ENCODE measurements at regions not wholly inside any gene's neighbourhood (a gene's known extent, or its start where the extent isn't known, plus 50 kb on each side); places are given as distances from the start of the nearest gene placed in this dataset.
A peak's percentile ranks its signal among the peaks of the same experiment; 100 is the strongest.

GRCh38 chr2:62589691-62590356, 83.8 kb upstream of the TMEM17 start:
- TF ChIP-seq CTCF (conservative IDR thresholded peaks at IDR 0.05): no peak
- Mint-ChIP-seq H3K4me3 (no peak overlapping the region), H3K27me3 (ENCODE audit: low read depth) (no peaks in the 10 kb centered on the region), H3K36me3 (ENCODE audit: low read depth) (peaks cover 2% of the 10 kb centered on the region), H3K4me1 (peaks cover 49% of the 10 kb centered on the region), H3K27ac (ENCODE audit: unreplicated experiment) (peak overlapping the region; percentile 63), H3K9me3 (peaks cover 2% of the 10 kb centered on the region)
- no peak for DNase-seq (ENCODE audit: low read depth, low spot score)

- DNase-seq (ENCODE audit: low read depth, low spot score): no peak
- no peak for TF ChIP-seq CTCF (conservative IDR thresholded peaks at IDR 0.05)
- Mint-ChIP-seq H3K4me3 (no peak overlapping the region), H3K4me1 (peaks cover 49% of the 10 kb centered on the region), H3K36me3 (ENCODE audit: low read depth) (peaks cover 2% of the 10 kb centered on the region), H3K27me3 (ENCODE audit: low read depth) (no peaks in the 10 kb centered on the region), H3K27ac (ENCODE audit: unreplicated experiment) (peak overlapping the region; percentile 81), H3K9me3 (peaks cover 2% of the 10 kb centered on the region)
Observed at GRCh38 chr2:62587592-62587991, 81.6 kb upstream of the TMEM17 start.

- H3K27me3 Mint-ChIP-seq (ENCODE audit: low read depth): no peaks in the 10 kb centered on the region
- DNase-seq (ENCODE audit: low read depth, low spot score): no peak
- no peak overlapping the region for H3K4me3 Mint-ChIP-seq
- no peak for TF ChIP-seq CTCF (conservative IDR thresholded peaks at IDR 0.05)
- peaks cover 49% of the 10 kb centered on the region for H3K4me1 Mint-ChIP-seq
- H3K9me3 Mint-ChIP-seq: peaks cover 4% of the 10 kb centered on the region
- H3K36me3 Mint-ChIP-seq (ENCODE audit: low read depth): peaks cover 2% of the 10 kb centered on the region
- H3K27ac Mint-ChIP-seq (ENCODE audit: unreplicated experiment): peak overlapping the region; percentile 35
Observed at GRCh38 chr2:62586981-62587380, 81.0 kb upstream of the TMEM17 start.

GRCh38 chr2:62578803-62579640, 73.0 kb upstream of the TMEM17 start:
- no peak for DNase-seq (ENCODE audit: low read depth, low spot score)
- no peaks in the 10 kb centered on the region for H3K27me3 Mint-ChIP-seq (ENCODE audit: low read depth)
- peaks cover 28% of the 10 kb centered on the region for H3K4me1 Mint-ChIP-seq
- peak overlapping the region; percentile 38 for H3K27ac Mint-ChIP-seq (ENCODE audit: unreplicated experiment)
- peaks cover 7% of the 10 kb centered on the region for H3K9me3 Mint-ChIP-seq
- H3K4me3 Mint-ChIP-seq: no peak overlapping the region
- no peak for TF ChIP-seq CTCF (conservative IDR thresholded peaks at IDR 0.05)
- H3K36me3 Mint-ChIP-seq (ENCODE audit: low read depth): no peaks in the 10 kb centered on the region

GRCh38 chr2:62577994-62578781, 72.2 kb upstream of the TMEM17 start:
- H3K4me1 Mint-ChIP-seq: peaks cover 28% of the 10 kb centered on the region
- H3K27me3 Mint-ChIP-seq (ENCODE audit: low read depth): no peaks in the 10 kb centered on the region
- H3K4me3 Mint-ChIP-seq: no peak overlapping the region
- peak overlapping the region; percentile 79 for H3K27ac Mint-ChIP-seq (ENCODE audit: unreplicated experiment)
- H3K36me3 Mint-ChIP-seq (ENCODE audit: low read depth): no peaks in the 10 kb centered on the region
- TF ChIP-seq CTCF (conservative IDR thresholded peaks at IDR 0.05): no peak
- peaks cover 7% of the 10 kb centered on the region for H3K9me3 Mint-ChIP-seq
- DNase-seq (ENCODE audit: low read depth, low spot score): no peak

Data from neural crest cell (in vitro differentiated cells).